Nephron (organoid): ENCODE measurements at regions not wholly inside any gene's neighbourhood (a gene's known extent, or its start where the extent isn't known, plus 50 kb on each side); places are given as distances from the start of the nearest gene placed in this dataset.
"Not testable (repeated sequence)": the region's sequence is repeated elsewhere in the genome, so short reads cannot be mapped to it uniquely, and the experiment has no call there.

Source experiments
- H3K27ac Mint-ChIP-seq, 3 experiments: 2 replicates each; pipeline ENCODE4 v1.8.0; 2020; ENCODE audit warnings: mixed read lengths in 3 of 3, mild to moderate bottlenecking in 2 of 3, moderate library complexity in 1 of 3
- H3K27me3 Mint-ChIP-seq: 2 replicates; pipeline ENCODE4 v1.8.0; 2021; ENCODE audit warnings: low read depth, mild to moderate bottlenecking, moderate library complexity, mixed read lengths
- H3K36me3 Mint-ChIP-seq: 2 replicates; pipeline ENCODE4 v1.8.0; 2020; ENCODE audit warnings: low read depth, mixed read lengths
- H3K4me1 Mint-ChIP-seq: 2 replicates; pipeline ENCODE4 v1.8.0; 2020; ENCODE audit warnings: mixed read lengths
- H3K4me3 Mint-ChIP-seq, 3 experiments: 2 replicates each; pipeline ENCODE4 v1.8.0; 2020; ENCODE audit warnings: mild to moderate bottlenecking in 3 of 3, mixed read lengths in 3 of 3, moderate library complexity in 2 of 3
- H3K9me3 Mint-ChIP-seq: 2 replicates; pipeline ENCODE4 v1.8.0; 2020; ENCODE audit warnings: mixed read lengths
- CTCF ChIP-seq, 3 experiments: fragments of 200-600 bp; sonication (generic); IDR thresholded peaks; one replicate each; pipeline ENCODE4 v1.5.0; 2021; ENCODE audit warnings: antibody characterized with exemption in 3 of 3; ENCODE audit not compliant: unreplicated experiment in 3 of 3

- Mint-ChIP-seq H3K9me3 (no peaks in the 10 kb centered on the region), H3K36me3 (no peaks in the 10 kb centered on the region), H3K27me3 (no peaks in the 10 kb centered on the region), H3K27ac (peak overlapping the region; percentile 34 to 47 (median 34)), H3K4me3 (no peak overlapping the region), H3K4me1 (peaks cover 31% of the 10 kb centered on the region)
- TF ChIP-seq CTCF (IDR thresholded peaks at IDR 0.05; ENCODE audit: unreplicated experiment in 3 of 3): no peak
Observed at GRCh38 chr3:21913791-21914190, 162.8 kb upstream of the ZNF385D start.

DNA sequence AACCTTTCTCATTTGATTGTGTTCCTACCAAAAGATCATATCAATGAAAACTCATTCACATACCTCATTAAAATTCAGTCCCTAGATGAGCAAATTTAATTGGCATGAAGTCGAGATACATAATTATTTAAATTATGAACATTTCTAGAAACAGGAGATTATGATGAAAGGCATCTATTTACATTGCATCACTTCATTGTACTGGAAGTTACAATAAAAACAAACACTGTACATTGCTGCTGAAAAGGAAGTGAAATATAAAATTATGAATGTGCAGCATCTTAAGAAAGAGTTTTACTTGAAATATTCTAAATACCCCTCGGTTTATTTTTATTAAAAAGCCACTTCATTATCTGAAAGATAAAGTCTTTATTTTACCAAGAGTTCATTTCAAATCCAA, 163.4 kb upstream of the ZNF385D start:
- H3K27ac Mint-ChIP-seq: peak overlapping the region; percentile 34 to 47 (median 34)
- no peaks in the 10 kb centered on the region for H3K9me3 Mint-ChIP-seq
- no peaks in the 10 kb centered on the region for H3K27me3 Mint-ChIP-seq

DNA sequence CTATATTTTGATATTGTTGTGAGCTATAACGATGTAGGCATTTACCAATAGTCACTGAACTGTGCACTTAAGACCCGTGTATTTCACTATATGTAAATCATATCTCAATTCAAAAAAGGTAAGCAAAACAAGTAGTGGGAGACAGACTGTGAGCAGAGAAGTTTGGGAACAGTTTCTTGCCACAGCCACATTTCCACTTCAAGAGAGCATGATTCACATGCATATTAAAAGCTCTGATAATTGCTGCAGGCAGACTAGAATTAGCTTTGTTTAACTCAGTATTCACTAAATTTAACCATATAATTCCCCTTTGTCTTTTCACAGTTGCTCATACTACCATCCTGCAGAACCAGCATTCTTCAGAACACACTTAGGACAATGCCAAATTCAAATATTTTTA, 168.4 kb upstream of the ZNF385D start:
- Mint-ChIP-seq H3K4me1 (peaks cover 8% of the 10 kb centered on the region), H3K9me3 (peaks cover 3% of the 10 kb centered on the region), H3K4me3 (no peak overlapping the region), H3K27ac (no peak overlapping the region), H3K36me3 (no peaks in the 10 kb centered on the region), H3K27me3 (no peaks in the 10 kb centered on the region)
- TF ChIP-seq CTCF (IDR thresholded peaks at IDR 0.05; ENCODE audit: unreplicated experiment in 3 of 3): no peak

More for the DNA sequence above, 163.4 kb upstream of the ZNF385D start:
- Mint-ChIP-seq H3K4me3 (no peak overlapping the region), H3K4me1 (peaks cover 25% of the 10 kb centered on the region), H3K36me3 (no peaks in the 10 kb centered on the region)
- no peak for TF ChIP-seq CTCF (IDR thresholded peaks at IDR 0.05; ENCODE audit: unreplicated experiment in 3 of 3)

GRCh38 chr3:21920421-21920861, 169.4 kb upstream of the ZNF385D start:
- TF ChIP-seq CTCF (IDR thresholded peaks at IDR 0.05; ENCODE audit: unreplicated experiment in 3 of 3): no peak
- peaks cover 7% of the 10 kb centered on the region for H3K4me1 Mint-ChIP-seq
- peaks cover 3% of the 10 kb centered on the region for H3K9me3 Mint-ChIP-seq
- no peaks in the 10 kb centered on the region for H3K36me3 Mint-ChIP-seq
- H3K27me3 Mint-ChIP-seq: no peaks in the 10 kb centered on the region
- H3K27ac Mint-ChIP-seq: peak overlapping the region in 2 of 3 experiments; percentile 2 to 48
- no peak overlapping the region for H3K4me3 Mint-ChIP-seq

GRCh38 chr3:21923156-21923555, 172.1 kb upstream of the ZNF385D start:
- H3K4me1 Mint-ChIP-seq, H3K36me3 Mint-ChIP-seq, H3K27ac Mint-ChIP-seq, H3K9me3 Mint-ChIP-seq, H3K4me3 Mint-ChIP-seq, H3K27me3 Mint-ChIP-seq: not testable (repeated sequence)

DNA sequence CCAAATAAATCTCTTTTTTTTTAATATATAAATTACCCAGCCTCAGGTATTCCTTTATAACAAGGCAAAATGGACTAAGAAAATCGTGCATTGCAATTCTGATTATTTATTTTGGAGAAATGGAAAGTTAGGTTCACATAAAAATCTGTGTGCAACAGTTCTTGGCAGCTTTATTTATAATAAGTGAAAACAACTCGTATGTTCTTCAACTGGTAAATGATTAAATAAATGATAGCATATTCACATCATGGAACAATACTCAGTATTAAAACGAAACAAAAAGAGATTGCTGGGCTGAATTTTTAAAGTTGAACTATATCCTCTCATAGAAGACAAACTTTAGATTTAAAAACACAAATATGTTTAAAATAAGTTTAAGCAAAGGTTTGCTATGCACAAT, 176.3 kb upstream of the ZNF385D start:
- H3K4me1 Mint-ChIP-seq: no peaks in the 10 kb centered on the region
- TF ChIP-seq CTCF (IDR thresholded peaks at IDR 0.05; ENCODE audit: unreplicated experiment in 3 of 3): no peak
- H3K27ac Mint-ChIP-seq: no peak overlapping the region
- no peaks in the 10 kb centered on the region for H3K36me3 Mint-ChIP-seq
- H3K27me3 Mint-ChIP-seq: no peaks in the 10 kb centered on the region
- H3K9me3 Mint-ChIP-seq: no peaks in the 10 kb centered on the region
- H3K4me3 Mint-ChIP-seq: no peak overlapping the region
